ENCODE measurements at regions not wholly inside any gene's neighbourhood (a gene's known extent, or its start where the extent isn't known, plus 50 kb on each side); places are given as distances from the start of the nearest gene placed in this dataset.

DNA sequence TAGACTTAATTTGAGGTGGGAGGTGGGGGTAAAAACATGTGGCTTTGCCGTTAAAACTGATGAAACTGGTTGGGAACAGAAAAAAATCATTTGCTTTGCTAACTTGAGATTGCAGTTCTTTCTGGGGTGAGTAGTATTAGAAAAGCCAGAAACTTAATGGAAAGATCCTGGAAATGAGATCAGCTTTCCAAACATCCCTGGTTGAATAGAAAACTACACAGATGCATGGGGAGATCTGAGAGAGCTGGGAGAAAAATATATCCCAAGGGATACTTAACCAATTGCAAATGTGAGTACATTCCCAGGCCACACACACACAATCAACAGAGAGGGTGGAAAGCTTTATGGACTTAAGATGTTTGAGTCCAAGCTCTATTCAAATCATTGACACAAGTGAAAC, 222.3 kb downstream of the YTHDC2 start:
- H3K27ac ChIP-seq, result no peak overlapping the region
- no peaks in the 10 kb centered on the region for H3K36me3 ChIP-seq
- intact Hi-C loops (cut with DNase I), result no loop called here
- TF ChIP-seq, protein P1, sequence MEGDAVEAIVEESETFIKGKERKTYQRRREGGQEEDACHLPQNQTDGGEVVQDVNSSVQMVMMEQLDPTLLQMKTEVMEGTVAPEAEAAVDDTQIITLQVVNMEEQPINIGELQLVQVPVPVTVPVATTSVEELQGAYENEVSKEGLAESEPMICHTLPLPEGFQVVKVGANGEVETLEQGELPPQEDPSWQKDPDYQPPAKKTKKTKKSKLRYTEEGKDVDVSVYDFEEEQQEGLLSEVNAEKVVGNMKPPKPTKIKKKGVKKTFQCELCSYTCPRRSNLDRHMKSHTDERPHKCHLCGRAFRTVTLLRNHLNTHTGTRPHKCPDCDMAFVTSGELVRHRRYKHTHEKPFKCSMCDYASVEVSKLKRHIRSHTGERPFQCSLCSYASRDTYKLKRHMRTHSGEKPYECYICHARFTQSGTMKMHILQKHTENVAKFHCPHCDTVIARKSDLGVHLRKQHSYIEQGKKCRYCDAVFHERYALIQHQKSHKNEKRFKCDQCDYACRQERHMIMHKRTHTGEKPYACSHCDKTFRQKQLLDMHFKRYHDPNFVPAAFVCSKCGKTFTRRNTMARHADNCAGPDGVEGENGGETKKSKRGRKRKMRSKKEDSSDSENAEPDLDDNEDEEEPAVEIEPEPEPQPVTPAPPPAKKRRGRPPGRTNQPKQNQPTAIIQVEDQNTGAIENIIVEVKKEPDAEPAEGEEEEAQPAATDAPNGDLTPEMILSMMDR (IDR thresholded peaks at IDR 0.05), result no peak
- TF ChIP-seq POLR2A (IDR thresholded peaks at IDR 0.05), result no peak
- DNase-seq, result no peak
- no peaks in the 10 kb centered on the region for H3K9me3 ChIP-seq
- no peak for ATAC-seq
- WGBS, 4 donors, result 64 to 71% (median 68%) methylated on average over 1 of the region's 1 CpG
- no peaks in the 10 kb centered on the region for H3K27me3 ChIP-seq
- no peak overlapping the region for H3K4me3 ChIP-seq
- H3K4me1 ChIP-seq, result no peaks in the 10 kb centered on the region

DNA sequence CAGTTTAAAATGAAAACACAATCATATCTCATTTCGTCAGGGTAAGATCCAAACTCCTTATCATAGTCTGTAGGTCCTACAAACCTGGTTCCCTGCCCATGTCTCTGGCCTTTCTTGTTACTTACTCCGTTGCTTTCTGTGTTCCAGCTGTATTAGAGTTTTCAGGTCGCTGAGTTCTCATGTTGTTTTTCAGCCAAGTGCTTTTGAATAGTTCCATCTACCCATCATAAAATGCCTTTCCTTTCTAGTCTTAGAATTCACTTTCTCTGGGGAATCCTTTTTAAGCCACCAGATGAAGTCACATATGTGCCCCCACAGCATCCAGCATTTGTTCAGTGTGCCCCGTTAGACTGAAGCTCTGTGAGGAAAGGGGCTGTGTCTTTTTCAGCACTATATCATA, 228.7 kb downstream of the YTHDC2 start:
- H3K4me1 ChIP-seq, result no peaks in the 10 kb centered on the region
- ATAC-seq (no peak), DNase-seq (no peak)
- WGBS, 4 donors, result 57 to 64% (median 61%) methylated on average over 4 of the region's 4 CpGs
- no peak overlapping the region for H3K4me3 ChIP-seq
- TF ChIP-seq, protein P1 (IDR thresholded peaks at IDR 0.05), result no peak
- TF ChIP-seq POLR2A (IDR thresholded peaks at IDR 0.05), result no peak
- no peak overlapping the region for H3K27ac ChIP-seq
- intact Hi-C loops (cut with DNase I), result no loop called here
- no peaks in the 10 kb centered on the region for H3K36me3 ChIP-seq
- H3K27me3 ChIP-seq, result no peaks in the 10 kb centered on the region
- H3K9me3 ChIP-seq, result no peaks in the 10 kb centered on the region

DNA sequence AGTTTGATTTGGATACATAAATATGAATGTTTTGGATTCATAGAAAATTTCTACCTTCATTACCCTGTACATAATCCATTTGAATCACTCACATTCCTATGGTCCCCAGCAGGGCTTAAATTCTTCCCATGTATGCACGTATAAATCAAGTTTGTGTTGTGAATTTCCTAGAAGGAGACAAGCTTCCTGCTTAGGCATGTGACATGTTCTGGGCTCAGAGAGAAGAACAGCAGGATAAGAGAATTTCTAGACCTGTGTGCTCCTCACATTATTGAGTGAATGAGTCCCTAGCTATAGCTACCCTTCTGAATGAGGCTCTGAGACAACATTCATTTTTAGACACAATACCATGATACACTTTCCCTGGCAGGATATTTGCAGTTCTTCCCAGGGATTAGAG, 229.1 kb downstream of the YTHDC2 start:
- DNase-seq (no peak), ATAC-seq (no peak)
- TF ChIP-seq, protein P1 (IDR thresholded peaks at IDR 0.05), result no peak
- TF ChIP-seq POLR2A (IDR thresholded peaks at IDR 0.05), result no peak
- Histone ChIP-seq H3K36me3 (no peaks in the 10 kb centered on the region), H3K9me3 (no peaks in the 10 kb centered on the region), H3K27me3 (no peaks in the 10 kb centered on the region), H3K4me3 (no peak overlapping the region), H3K4me1 (no peaks in the 10 kb centered on the region), H3K27ac (no peak overlapping the region)
- intact Hi-C loops (cut with DNase I), result no loop called here
- 0% methylated on average over 1 of the region's 1 CpG for WGBS, 4 donors

DNA sequence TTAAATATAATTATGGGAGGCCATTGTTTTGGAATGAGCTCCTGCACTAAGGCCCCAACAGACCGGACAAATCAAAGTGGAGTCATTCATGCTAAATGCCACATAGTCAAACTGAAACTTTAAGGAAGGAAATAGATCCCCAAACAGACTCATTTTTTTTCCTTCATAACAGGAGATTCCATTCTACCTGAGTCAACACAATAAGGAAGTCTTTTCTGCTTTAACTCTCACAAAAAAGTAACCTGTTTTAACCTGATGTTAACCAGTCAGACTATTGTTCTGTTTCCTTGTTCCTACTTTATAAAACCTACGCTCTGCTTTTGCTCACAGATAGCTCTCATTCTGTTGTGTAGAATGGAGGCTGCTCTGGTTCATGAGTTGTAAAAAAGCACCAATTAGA, 234.9 kb downstream of the YTHDC2 start:
- WGBS, 4 donors, result 61 to 74% (median 67%) methylated on average over 2 of the region's 2 CpGs
- peaks cover 0 to 4% (median 0%) of the 10 kb centered on the region in 12 donors for H3K9me3 ChIP-seq
- TF ChIP-seq, protein P1 (IDR thresholded peaks at IDR 0.05), result no peak
- no peak for TF ChIP-seq POLR2A (IDR thresholded peaks at IDR 0.05)
- H3K27ac ChIP-seq, result no peak overlapping the region
- no peaks in the 10 kb centered on the region for H3K36me3 ChIP-seq
- no peaks in the 10 kb centered on the region for H3K27me3 ChIP-seq
- intact Hi-C loops (cut with DNase I), result no loop called here
- H3K4me3 ChIP-seq, result no peak overlapping the region
- ATAC-seq (no peak), DNase-seq (no peak)
- no peaks in the 10 kb centered on the region for H3K4me1 ChIP-seq
